HG02884 (cell line): ENCODE measurements at regions not wholly inside any gene's neighbourhood (a gene's known extent, or its start where the extent isn't known, plus 50 kb on each side); places are given as distances from the start of the nearest gene placed in this dataset.

Source experiments
- ATAC-seq: cut with Tn5 transposase; IDR thresholded peaks from one replicate; pipeline ENCODE4 v1.9.1; 2021; ENCODE audit warnings: mild to moderate bottlenecking, moderate library complexity; ENCODE audit not compliant: unreplicated experiment

- ATAC-seq, result no peak
These were observed 1175.1 kb upstream of the ACVR2A start for GRCh38 chr2:146669735-146670134.

GRCh38 chr2:146666340-146666739, 1178.5 kb upstream of the ACVR2A start:
- no peak for ATAC-seq

- no peak for ATAC-seq
These were observed 1179.0 kb upstream of the ACVR2A start for GRCh38 chr2:146665800-146666199.

- no peak for ATAC-seq
These were observed 1183.2 kb upstream of the ACVR2A start for GRCh38 chr2:146661473-146662096.

GRCh38 chr2:146659976-146660375, 1184.9 kb upstream of the ACVR2A start:
- ATAC-seq, result no peak

GRCh38 chr2:146652311-146652710, 1192.5 kb upstream of the ACVR2A start:
- no peak for ATAC-seq

GRCh38 chr2:146651361-146651760, 1193.5 kb upstream of the ACVR2A start:
- ATAC-seq, result no peak

GRCh38 chr2:146642066-146642465, 1202.8 kb upstream of the ACVR2A start:
- no peak for ATAC-seq

- no peak for ATAC-seq
These were observed 1210.4 kb upstream of the ACVR2A start for GRCh38 chr2:146634230-146635097.

- ATAC-seq, result no peak
These were observed 1211.7 kb upstream of the ACVR2A start for GRCh38 chr2:146633159-146633558.

- ATAC-seq, result peak; percentile 45
These were observed 1212.1 kb upstream of the ACVR2A start for GRCh38 chr2:146632707-146633106.

GRCh38 chr2:146624430-146625160, 1220.2 kb upstream of the ACVR2A start:
- no peak for ATAC-seq

- no peak for ATAC-seq
These were observed 1221.1 kb upstream of the ACVR2A start for GRCh38 chr2:146623771-146624170.

- no peak for ATAC-seq
These were observed 1223.2 kb upstream of the ACVR2A start for GRCh38 chr2:146621656-146622055.

- ATAC-seq, result no peak
These were observed 1229.1 kb upstream of the ACVR2A start for GRCh38 chr2:146615778-146616177.

- no peak for ATAC-seq
These were observed 1236.3 kb upstream of the ACVR2A start for GRCh38 chr2:146608490-146608889.

GRCh38 chr2:146604521-146604920, 1240.3 kb upstream of the ACVR2A start:
- no peak for ATAC-seq

GRCh38 chr2:146602856-146603255, 1242.0 kb upstream of the ACVR2A start:
- no peak for ATAC-seq

GRCh38 chr2:146602383-146602782, 1242.4 kb upstream of the ACVR2A start:
- no peak for ATAC-seq

- no peak for ATAC-seq
These were observed 1246.0 kb upstream of the ACVR2A start for GRCh38 chr2:146598791-146599190.

- ATAC-seq, result no peak
These were observed 1247.5 kb upstream of the ACVR2A start for GRCh38 chr2:146597291-146597690.

- no peak for ATAC-seq
These were observed 1252.9 kb upstream of the ACVR2A start for GRCh38 chr2:146591908-146592307.
